HFFc6 (cell line): ENCODE measurements at regions not wholly inside any gene's neighbourhood (a gene's known extent, or its start where the extent isn't known, plus 50 kb on each side); places are given as distances from the start of the nearest gene placed in this dataset.

Experiments used
- DNase-seq: peaks from one replicate; pipeline ENCODE4 v3.0.0-alpha.2; 2018
- H3K27ac Mint-ChIP-seq: 2 replicates; pipeline ENCODE4 v1.8.0; 2020; ENCODE audit warnings: mild to moderate bottlenecking, mixed read lengths
- H3K27me3 Mint-ChIP-seq: 2 replicates; pipeline ENCODE4 v1.8.0; 2021; ENCODE audit warnings: mild to moderate bottlenecking, moderate library complexity, mixed read lengths; ENCODE audit not compliant: insufficient read depth
- H3K36me3 Mint-ChIP-seq: 2 replicates; pipeline ENCODE4 v1.8.0; 2021; ENCODE audit warnings: low read depth, mixed read lengths
- H3K4me1 Mint-ChIP-seq: 2 replicates; pipeline ENCODE4 v1.8.0; 2020; ENCODE audit warnings: low read depth, mixed read lengths
- H3K4me3 Mint-ChIP-seq: 2 replicates; pipeline ENCODE4 v1.8.0; 2020; ENCODE audit warnings: mild to moderate bottlenecking, moderate library complexity, mixed read lengths
- H3K9me3 Mint-ChIP-seq: 2 replicates; pipeline ENCODE4 v1.8.0; 2020; ENCODE audit warnings: mild to moderate bottlenecking, mixed read lengths
- TF ChIP-seq, protein P1 (sequence below): fragments of 200-600 bp; sonication (generic); IDR thresholded peaks from 2 replicates; pipeline ENCODE4 v1.5.0; 2021; ENCODE audit warnings: antibody characterized with exemption, mild to moderate bottlenecking

DNA sequence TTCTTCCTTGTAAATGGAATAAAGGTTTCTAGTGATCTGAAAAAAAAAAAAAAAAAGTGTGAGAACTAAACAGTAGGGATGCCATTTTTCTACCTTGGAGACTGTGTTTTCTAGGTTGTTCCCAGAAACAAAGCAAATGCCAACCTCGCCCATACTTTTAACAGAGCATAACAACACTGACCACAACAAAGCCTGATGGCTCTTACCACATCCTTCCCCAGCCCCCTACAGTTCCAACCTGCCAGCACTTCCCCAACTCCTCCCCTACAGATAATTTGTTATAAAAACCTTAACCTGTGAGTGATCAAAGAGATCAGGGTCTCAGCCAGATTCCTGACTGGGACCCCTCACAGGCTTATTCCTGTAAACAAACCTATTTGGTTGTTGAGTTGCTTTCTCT lies 940.0 kb downstream of the SH3BGRL start:
- Mint-ChIP-seq H3K36me3 (no peaks in the 10 kb centered on the region), H3K9me3 (peaks cover 7% of the 10 kb centered on the region), H3K27ac (no peak overlapping the region), H3K4me1 (no peaks in the 10 kb centered on the region), H3K27me3 (no peaks in the 10 kb centered on the region), H3K4me3 (no peak overlapping the region)
- no peak for DNase-seq
- TF ChIP-seq, protein P1, sequence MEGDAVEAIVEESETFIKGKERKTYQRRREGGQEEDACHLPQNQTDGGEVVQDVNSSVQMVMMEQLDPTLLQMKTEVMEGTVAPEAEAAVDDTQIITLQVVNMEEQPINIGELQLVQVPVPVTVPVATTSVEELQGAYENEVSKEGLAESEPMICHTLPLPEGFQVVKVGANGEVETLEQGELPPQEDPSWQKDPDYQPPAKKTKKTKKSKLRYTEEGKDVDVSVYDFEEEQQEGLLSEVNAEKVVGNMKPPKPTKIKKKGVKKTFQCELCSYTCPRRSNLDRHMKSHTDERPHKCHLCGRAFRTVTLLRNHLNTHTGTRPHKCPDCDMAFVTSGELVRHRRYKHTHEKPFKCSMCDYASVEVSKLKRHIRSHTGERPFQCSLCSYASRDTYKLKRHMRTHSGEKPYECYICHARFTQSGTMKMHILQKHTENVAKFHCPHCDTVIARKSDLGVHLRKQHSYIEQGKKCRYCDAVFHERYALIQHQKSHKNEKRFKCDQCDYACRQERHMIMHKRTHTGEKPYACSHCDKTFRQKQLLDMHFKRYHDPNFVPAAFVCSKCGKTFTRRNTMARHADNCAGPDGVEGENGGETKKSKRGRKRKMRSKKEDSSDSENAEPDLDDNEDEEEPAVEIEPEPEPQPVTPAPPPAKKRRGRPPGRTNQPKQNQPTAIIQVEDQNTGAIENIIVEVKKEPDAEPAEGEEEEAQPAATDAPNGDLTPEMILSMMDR = no peak

DNA sequence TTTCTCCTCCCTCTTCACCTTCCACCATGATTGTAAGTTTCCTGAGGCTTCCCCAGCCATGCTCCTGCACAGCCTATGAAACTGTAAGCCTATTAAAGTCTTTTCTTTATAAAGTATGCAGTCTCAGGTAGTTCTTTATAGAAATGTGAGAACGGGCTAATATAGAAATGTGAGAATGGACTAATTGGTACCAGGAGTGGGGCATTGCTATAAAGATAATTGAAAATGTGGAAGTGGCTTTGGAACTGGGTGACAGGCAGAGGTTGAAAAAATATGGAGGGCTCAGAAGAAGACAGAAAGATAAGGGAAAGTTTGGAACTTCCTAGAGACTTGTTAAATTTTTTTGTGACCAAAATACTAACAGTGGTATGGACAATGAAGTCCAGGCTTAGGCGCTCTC lies 959.3 kb downstream of the SH3BGRL start:
- Mint-ChIP-seq H3K9me3 (peaks cover 11% of the 10 kb centered on the region), H3K4me1 (no peaks in the 10 kb centered on the region), H3K27ac (no peak overlapping the region), H3K36me3 (0 out of 2 replicates have a peak, but pooled peaks cover 1% of the 10 kb centered on the region), H3K27me3 (no peaks in the 10 kb centered on the region; the same call in 1 of the 2 replicates), H3K4me3 (no peak overlapping the region)
- DNase-seq = no peak
- TF ChIP-seq, protein P1 = no peak

- no peak overlapping the region for H3K4me3 Mint-ChIP-seq
- H3K9me3 Mint-ChIP-seq = peaks cover 16% of the 10 kb centered on the region
- no peak overlapping the region for H3K27ac Mint-ChIP-seq
- TF ChIP-seq, protein P1 = no peak
- no peak for DNase-seq
- H3K27me3 Mint-ChIP-seq = no peaks in the 10 kb centered on the region
- no peaks in the 10 kb centered on the region for H3K4me1 Mint-ChIP-seq
- H3K36me3 Mint-ChIP-seq = peaks cover 7% of the 10 kb centered on the region; the same call in 1 of the 2 replicates
These were observed 961.8 kb downstream of the SH3BGRL start for GRCh38 chrX:82163701-82164100.

GRCh38 chrX:82196866-82197265 lies 995.0 kb downstream of the SH3BGRL start:
- no peaks in the 10 kb centered on the region for H3K27me3 Mint-ChIP-seq
- H3K4me3 Mint-ChIP-seq = no peak overlapping the region
- no peaks in the 10 kb centered on the region for H3K9me3 Mint-ChIP-seq
- no peak for DNase-seq
- H3K36me3 Mint-ChIP-seq = no peaks in the 10 kb centered on the region
- TF ChIP-seq, protein P1 = no peak
- no peaks in the 10 kb centered on the region for H3K4me1 Mint-ChIP-seq
- H3K27ac Mint-ChIP-seq = no peak overlapping the region

DNA sequence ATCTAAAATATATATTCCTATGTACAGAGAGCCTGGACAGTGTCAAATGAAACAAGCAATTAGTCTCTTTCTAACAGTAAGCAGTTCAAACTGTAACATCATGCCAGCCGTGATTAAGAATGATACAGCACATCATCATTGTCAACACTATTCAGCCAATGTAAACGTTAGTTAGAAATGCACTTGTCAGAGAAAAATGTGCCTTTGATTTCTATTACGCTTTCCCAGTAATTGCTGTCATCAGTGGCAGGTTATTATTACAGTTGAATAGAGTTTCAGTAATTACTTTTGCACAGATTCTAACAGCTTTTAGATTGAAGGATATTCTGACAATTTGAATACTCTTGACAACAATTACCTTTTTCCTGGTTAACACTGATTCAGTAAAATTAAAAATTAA lies 1007.1 kb downstream of the SH3BGRL start:
- DNase-seq = no peak
- H3K27me3 Mint-ChIP-seq = no peaks in the 10 kb centered on the region
- no peak overlapping the region for H3K4me3 Mint-ChIP-seq
- no peaks in the 10 kb centered on the region for H3K36me3 Mint-ChIP-seq
- H3K9me3 Mint-ChIP-seq = no peaks in the 10 kb centered on the region; the same call in 1 of the 2 replicates
- TF ChIP-seq, protein P1 = no peak
- H3K4me1 Mint-ChIP-seq = no peaks in the 10 kb centered on the region
- H3K27ac Mint-ChIP-seq = no peak overlapping the region

DNA sequence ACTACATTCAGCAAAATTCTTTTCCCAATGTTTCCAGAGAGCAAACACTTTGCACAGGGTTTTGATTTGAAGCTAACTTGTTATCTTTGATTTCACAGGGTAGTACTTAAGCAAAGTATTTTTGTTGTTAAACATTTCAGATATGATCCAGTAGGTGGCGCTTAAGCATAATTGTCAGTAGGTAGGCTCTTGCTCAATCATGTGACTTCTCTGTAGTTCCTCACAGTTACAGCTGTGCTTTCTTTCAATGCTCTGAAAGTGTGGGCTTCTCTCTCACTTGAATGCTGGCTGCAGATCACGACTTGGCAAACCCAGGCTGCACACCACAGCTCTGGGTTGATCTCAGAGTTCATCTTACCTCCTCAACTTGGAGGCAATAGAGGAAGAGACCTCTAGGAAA lies 1016.5 kb downstream of the SH3BGRL start:
- H3K36me3 Mint-ChIP-seq = no peaks in the 10 kb centered on the region
- no peak overlapping the region for H3K4me3 Mint-ChIP-seq
- H3K4me1 Mint-ChIP-seq = no peaks in the 10 kb centered on the region
- DNase-seq = no peak
- H3K27ac Mint-ChIP-seq = no peak overlapping the region
- TF ChIP-seq, protein P1 = peak; percentile 39; the same call in 1 of the 2 replicates
- no peaks in the 10 kb centered on the region for H3K27me3 Mint-ChIP-seq
- peaks cover 13% of the 10 kb centered on the region for H3K9me3 Mint-ChIP-seq
